Head of caudate nucleus (tissue), 42 donors: ENCODE measurements at regions not wholly inside any gene's neighbourhood (a gene's known extent, or its start where the extent isn't known, plus 50 kb on each side); places are given as distances from the start of the nearest gene placed in this dataset.

Source experiments
- DNase-seq, 42 donors: peaks; one replicate each; pipeline versions ENCODE4 v3.0.0 to v3.0.0-alpha.2; 2020 to 2021; ENCODE audit warnings: mixed read lengths in 7 of 42
- intact Hi-C: fragments of 100-400 bp; cut with DNase I; formaldehyde crosslinking; loops from one replicate; pipeline ENCODE4 v1.15.0; 2022

- DNase-seq = peak in 5 of 42 donors; percentile 12 to 44 (median 40)
- intact Hi-C loops = no loop called here
Observed at GRCh38 chr2:128734521-128735295, 416.0 kb upstream of the HS6ST1 start.

- peak in 1 of 42 donors; percentile 26 for DNase-seq
- intact Hi-C loops = no loop called here
Observed at GRCh38 chr2:128735296-128735960, 416.8 kb upstream of the HS6ST1 start.

GRCh38 chr2:128736046-128736688, 417.5 kb upstream of the HS6ST1 start:
- peak in 1 of 42 donors; percentile 14 for DNase-seq
- intact Hi-C loops = no loop called here

GRCh38 chr2:128736689-128737545, 418.2 kb upstream of the HS6ST1 start:
- DNase-seq = peak; percentile 59 to 93 (median 83)
- intact Hi-C loops = no loop called here

GRCh38 chr2:128737546-128737826, 418.8 kb upstream of the HS6ST1 start:
- intact Hi-C loops = no loop called here
- no peak for DNase-seq

GRCh38 chr2:128738446-128739110, 419.9 kb upstream of the HS6ST1 start:
- intact Hi-C loops = no loop called here
- DNase-seq = no peak

- intact Hi-C loops = no loop called here
- no peak for DNase-seq
Observed at GRCh38 chr2:128742467-128742866, 423.8 kb upstream of the HS6ST1 start.

GRCh38 chr2:128745946-128746345, 427.3 kb upstream of the HS6ST1 start:
- DNase-seq = no peak
- intact Hi-C loops = no loop called here

- DNase-seq = no peak
- intact Hi-C loops = no loop called here
Observed at GRCh38 chr2:128746356-128746755, 427.7 kb upstream of the HS6ST1 start.

- peak in 1 of 42 donors; percentile 24 for DNase-seq
- intact Hi-C loops = no loop called here
Observed at GRCh38 chr2:128748336-128748735, 429.7 kb upstream of the HS6ST1 start.

- intact Hi-C loops = no loop called here
Observed at GRCh38 chr2:128748835-128749605, 430.4 kb upstream of the HS6ST1 start.

GRCh38 chr2:128750328-128751165, 431.9 kb upstream of the HS6ST1 start:
- DNase-seq = peak in 2 of 42 donors; percentile 31 to 32
- intact Hi-C loops = no loop called here

More at GRCh38 chr2:128748835-128749605, 430.4 kb upstream of the HS6ST1 start:
- DNase-seq = no peak

GRCh38 chr2:128751746-128752145, 433.1 kb upstream of the HS6ST1 start:
- DNase-seq = no peak
- intact Hi-C loops = no loop called here

GRCh38 chr2:128752691-128753263, 434.1 kb upstream of the HS6ST1 start:
- peak in 1 of 42 donors; percentile 35 for DNase-seq
- intact Hi-C loops = no loop called here

- intact Hi-C loops = no loop called here
Observed at GRCh38 chr2:128753321-128753720, 434.7 kb upstream of the HS6ST1 start.

GRCh38 chr2:128753800-128754199, 435.1 kb upstream of the HS6ST1 start:
- no peak for DNase-seq
- intact Hi-C loops = no loop called here

More at GRCh38 chr2:128753321-128753720, 434.7 kb upstream of the HS6ST1 start:
- peak in 1 of 42 donors; percentile 20 for DNase-seq

GRCh38 chr2:128754246-128754724, 435.6 kb upstream of the HS6ST1 start:
- intact Hi-C loops = no loop called here
- DNase-seq = peak in 34 of 42 donors; percentile 21 to 72 (median 51)
